ENCODE measurements at regions not wholly inside any gene's neighbourhood (a gene's known extent, or its start where the extent isn't known, plus 50 kb on each side); places are given as distances from the start of the nearest gene placed in this dataset.

DNA sequence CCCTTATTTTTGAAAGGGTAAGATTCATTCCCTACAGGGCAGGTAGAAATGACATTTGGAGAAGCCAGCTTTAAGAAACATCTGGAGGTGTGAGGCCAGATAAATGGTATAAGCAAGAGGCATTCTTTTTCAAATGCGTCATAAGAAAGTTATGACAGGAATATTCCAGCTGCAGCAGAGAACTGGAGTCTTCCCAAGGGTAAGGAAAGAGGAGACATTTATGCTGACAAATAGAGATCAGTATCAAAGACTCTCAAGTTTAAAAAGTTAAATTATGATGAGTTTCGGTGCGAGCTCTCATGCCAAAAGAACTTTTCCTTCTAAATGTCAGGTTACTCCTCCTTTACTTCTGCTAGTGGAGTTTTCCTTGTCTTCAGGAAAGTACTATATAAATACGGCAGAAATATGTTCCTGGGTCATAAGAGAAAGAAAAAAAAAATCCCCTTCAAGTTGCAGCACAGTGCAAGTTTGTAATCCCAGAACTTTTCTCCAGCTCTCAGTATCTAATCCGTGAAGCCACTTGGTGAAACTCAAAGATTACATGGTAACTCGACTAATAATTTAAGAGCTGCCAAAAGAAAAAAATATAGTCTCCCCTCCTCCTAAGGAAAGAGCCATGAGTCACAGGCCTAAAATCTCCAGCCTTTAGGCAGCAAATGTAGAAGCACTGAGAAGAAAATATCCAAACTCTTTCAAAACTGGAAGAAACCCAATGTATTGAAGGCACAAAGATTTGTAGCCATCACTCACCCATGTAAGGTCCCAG is 428.1 kb downstream of the MEIS1 start:
- no peak for TF ChIP-seq TEAD4 (IDR thresholded peaks at IDR 0.05)
- TF ChIP-seq FOXM1 (IDR thresholded peaks at IDR 0.05; ENCODE audit: borderline replicate concordance, low read depth): no peak
- TF ChIP-seq TCF12 (IDR thresholded peaks at IDR 0.05; ENCODE audit: low read depth): no peak
- TF ChIP-seq CREB1 (IDR thresholded peaks at IDR 0.05; ENCODE audit: low read depth): no peak
- no peak for TF ChIP-seq EP300 (IDR thresholded peaks at IDR 0.05; ENCODE audit: borderline replicate concordance)
- no peak for TF ChIP-seq TAF1 (IDR thresholded peaks at IDR 0.05; ENCODE audit: low read depth)
- no peak for TF ChIP-seq ZBTB7A (IDR thresholded peaks at IDR 0.05; ENCODE audit: low read depth)
- no peak for TF ChIP-seq RAD21 (IDR thresholded peaks at IDR 0.05; ENCODE audit: low read depth)
- TF ChIP-seq YY1 (IDR thresholded peaks at IDR 0.05; ENCODE audit: low read depth): no peak
- TF ChIP-seq, protein P1, sequence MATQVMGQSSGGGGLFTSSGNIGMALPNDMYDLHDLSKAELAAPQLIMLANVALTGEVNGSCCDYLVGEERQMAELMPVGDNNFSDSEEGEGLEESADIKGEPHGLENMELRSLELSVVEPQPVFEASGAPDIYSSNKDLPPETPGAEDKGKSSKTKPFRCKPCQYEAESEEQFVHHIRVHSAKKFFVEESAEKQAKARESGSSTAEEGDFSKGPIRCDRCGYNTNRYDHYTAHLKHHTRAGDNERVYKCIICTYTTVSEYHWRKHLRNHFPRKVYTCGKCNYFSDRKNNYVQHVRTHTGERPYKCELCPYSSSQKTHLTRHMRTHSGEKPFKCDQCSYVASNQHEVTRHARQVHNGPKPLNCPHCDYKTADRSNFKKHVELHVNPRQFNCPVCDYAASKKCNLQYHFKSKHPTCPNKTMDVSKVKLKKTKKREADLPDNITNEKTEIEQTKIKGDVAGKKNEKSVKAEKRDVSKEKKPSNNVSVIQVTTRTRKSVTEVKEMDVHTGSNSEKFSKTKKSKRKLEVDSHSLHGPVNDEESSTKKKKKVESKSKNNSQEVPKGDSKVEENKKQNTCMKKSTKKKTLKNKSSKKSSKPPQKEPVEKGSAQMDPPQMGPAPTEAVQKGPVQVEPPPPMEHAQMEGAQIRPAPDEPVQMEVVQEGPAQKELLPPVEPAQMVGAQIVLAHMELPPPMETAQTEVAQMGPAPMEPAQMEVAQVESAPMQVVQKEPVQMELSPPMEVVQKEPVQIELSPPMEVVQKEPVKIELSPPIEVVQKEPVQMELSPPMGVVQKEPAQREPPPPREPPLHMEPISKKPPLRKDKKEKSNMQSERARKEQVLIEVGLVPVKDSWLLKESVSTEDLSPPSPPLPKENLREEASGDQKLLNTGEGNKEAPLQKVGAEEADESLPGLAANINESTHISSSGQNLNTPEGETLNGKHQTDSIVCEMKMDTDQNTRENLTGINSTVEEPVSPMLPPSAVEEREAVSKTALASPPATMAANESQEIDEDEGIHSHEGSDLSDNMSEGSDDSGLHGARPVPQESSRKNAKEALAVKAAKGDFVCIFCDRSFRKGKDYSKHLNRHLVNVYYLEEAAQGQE (IDR thresholded peaks at IDR 0.05; ENCODE audit: low read depth): no peak
- TF ChIP-seq NFIC (IDR thresholded peaks at IDR 0.05): no peak

DNA sequence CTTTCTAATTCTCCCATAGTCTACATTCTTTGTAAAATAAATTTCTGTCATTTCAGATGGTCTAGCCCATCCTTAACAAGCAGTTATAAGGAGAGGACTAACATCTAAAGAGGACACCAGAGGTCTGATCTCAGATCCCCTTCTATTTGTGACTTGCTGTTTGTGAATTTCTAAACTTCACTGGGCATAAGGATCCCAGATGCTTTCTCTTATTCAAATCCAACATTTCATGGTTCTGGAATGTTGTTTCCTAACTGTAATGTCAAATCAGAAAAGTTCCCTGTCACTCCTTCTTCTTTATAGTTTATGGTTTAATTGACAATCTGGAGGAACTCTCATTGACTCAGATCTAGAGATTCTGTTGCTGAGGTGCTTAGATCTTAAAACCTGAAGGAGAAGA is 430.2 kb downstream of the MEIS1 start:
- TF ChIP-seq CEBPB (IDR thresholded peaks at IDR 0.05) (no peak), TCF12 (IDR thresholded peaks at IDR 0.05; ENCODE audit: low read depth) (no peak), EGR1 (IDR thresholded peaks at IDR 0.05) (no peak), MAX (IDR thresholded peaks at IDR 0.05) (no peak), NFIC (IDR thresholded peaks at IDR 0.05) (no peak), YY1 (IDR thresholded peaks at IDR 0.05; ENCODE audit: low read depth) (no peak), EP300 (IDR thresholded peaks at IDR 0.05; ENCODE audit: borderline replicate concordance) (no peak), RAD21 (IDR thresholded peaks at IDR 0.05; ENCODE audit: low read depth) (no peak), CREB1 (IDR thresholded peaks at IDR 0.05; ENCODE audit: low read depth) (no peak), TEAD4 (IDR thresholded peaks at IDR 0.05) (no peak), ZBTB7A (IDR thresholded peaks at IDR 0.05; ENCODE audit: low read depth) (no peak), FOXM1 (IDR thresholded peaks at IDR 0.05; ENCODE audit: borderline replicate concordance, low read depth) (no peak), TAF1 (IDR thresholded peaks at IDR 0.05; ENCODE audit: low read depth) (no peak)
- TF ChIP-seq, protein P1 (IDR thresholded peaks at IDR 0.05; ENCODE audit: low read depth): no peak
- TF ChIP-seq, protein P2, sequence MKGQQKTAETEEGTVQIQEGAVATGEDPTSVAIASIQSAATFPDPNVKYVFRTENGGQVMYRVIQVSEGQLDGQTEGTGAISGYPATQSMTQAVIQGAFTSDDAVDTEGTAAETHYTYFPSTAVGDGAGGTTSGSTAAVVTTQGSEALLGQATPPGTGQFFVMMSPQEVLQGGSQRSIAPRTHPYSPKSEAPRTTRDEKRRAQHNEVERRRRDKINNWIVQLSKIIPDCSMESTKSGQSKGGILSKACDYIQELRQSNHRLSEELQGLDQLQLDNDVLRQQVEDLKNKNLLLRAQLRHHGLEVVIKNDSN (IDR thresholded peaks at IDR 0.05): no peak

DNA sequence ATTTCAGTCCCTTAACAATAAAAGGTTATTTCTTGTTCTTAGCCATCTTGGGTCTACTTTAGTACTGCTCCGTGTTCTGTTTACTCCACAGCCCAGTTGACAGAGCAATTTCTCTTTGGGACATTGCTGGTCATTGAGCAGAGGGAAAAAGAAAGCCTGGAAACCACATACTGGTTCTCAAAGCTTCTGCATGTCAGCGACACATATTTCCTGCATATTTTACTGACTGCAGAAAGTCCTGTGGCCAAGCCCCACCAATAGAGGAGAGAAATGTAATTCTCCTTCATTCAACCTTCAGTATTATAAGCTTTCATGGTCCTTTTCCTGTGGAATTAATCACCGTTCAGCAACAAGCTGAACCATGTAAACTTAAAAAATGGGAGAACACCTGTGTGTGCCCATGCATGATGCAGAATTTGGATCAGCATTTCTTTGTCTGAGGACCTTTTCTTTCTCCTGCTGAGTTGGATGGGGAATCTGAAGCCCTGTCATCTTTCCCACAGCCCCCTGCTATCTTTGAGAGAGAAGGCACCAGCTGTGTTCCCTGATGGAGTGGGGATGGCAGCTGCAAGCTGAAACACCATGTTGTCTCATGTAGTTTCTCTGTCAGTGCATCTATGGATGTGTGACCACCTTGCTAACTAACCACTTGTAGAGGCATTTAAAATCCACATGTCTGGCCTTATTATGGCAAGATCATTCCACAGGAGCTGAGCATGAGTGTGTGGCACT is 431.6 kb downstream of the MEIS1 start:
- TF ChIP-seq TEAD4 (IDR thresholded peaks at IDR 0.05): no peak
- TF ChIP-seq, protein P1 (IDR thresholded peaks at IDR 0.05; ENCODE audit: low read depth): no peak
- TF ChIP-seq FOXM1 (IDR thresholded peaks at IDR 0.05; ENCODE audit: borderline replicate concordance, low read depth): no peak
- TF ChIP-seq, protein P2 (IDR thresholded peaks at IDR 0.05): no peak
- no peak for TF ChIP-seq YY1 (IDR thresholded peaks at IDR 0.05; ENCODE audit: low read depth)
- TF ChIP-seq CREB1 (IDR thresholded peaks at IDR 0.05; ENCODE audit: low read depth): no peak
- TF ChIP-seq EP300 (IDR thresholded peaks at IDR 0.05; ENCODE audit: borderline replicate concordance): no peak
- no peak for TF ChIP-seq NFIC (IDR thresholded peaks at IDR 0.05)
- no peak for TF ChIP-seq RAD21 (IDR thresholded peaks at IDR 0.05; ENCODE audit: low read depth)
- TF ChIP-seq TCF12 (IDR thresholded peaks at IDR 0.05; ENCODE audit: low read depth): no peak
- no peak for TF ChIP-seq MAX (IDR thresholded peaks at IDR 0.05)
- no peak for TF ChIP-seq CEBPB (IDR thresholded peaks at IDR 0.05)
- TF ChIP-seq EGR1 (IDR thresholded peaks at IDR 0.05): no peak
- TF ChIP-seq ZBTB7A (IDR thresholded peaks at IDR 0.05; ENCODE audit: low read depth): no peak
- no peak for TF ChIP-seq TAF1 (IDR thresholded peaks at IDR 0.05; ENCODE audit: low read depth)

Measured in Ishikawa (cell line).